ENCODE measurements at regions not wholly inside any gene's neighbourhood (a gene's known extent, or its start where the extent isn't known, plus 50 kb on each side); places are given as distances from the start of the nearest gene placed in this dataset.

DNA sequence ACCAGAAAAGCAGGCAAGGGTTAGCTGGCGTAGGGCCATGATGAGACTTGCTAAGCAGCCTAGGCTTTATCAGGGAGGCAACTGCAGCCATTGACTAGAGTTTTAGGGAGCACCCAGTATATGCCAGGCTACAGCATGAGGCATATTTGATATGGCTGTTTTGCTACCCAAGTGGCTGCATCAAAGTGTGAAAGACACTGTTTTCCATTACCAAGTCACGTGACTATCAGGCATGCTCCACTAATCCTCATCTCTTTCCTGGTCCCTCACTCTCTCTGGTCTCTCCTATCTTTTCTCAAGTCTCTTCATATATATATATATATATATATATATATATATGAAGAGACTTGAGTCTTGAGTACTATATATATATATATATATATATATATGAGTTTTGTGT lies 206.7 kb upstream of the POU3F1 start:
- Histone ChIP-seq H3K4me1 (ENCODE audit: insufficient read depth, insufficient read length) (no peaks in the 10 kb centered on the region), H3K36me3 (ENCODE audit: insufficient read depth, insufficient read length, low read length) (no peaks in the 10 kb centered on the region), H3K9me3 (ENCODE audit: insufficient read depth, low read length) (no peaks in the 10 kb centered on the region), H3K27me3 (ENCODE audit: insufficient read depth, insufficient read length) (peaks cover 3% of the 10 kb centered on the region), H3K4me3 (ENCODE audit: insufficient read length, low read depth) (no peak overlapping the region), H3K9ac (ENCODE audit: insufficient read length, low read depth) (no peak overlapping the region)
- no peak for DNase-seq (ENCODE audit: low read depth, low spot score)
- TF ChIP-seq SUZ12 (IDR thresholded peaks at IDR 0.05; ENCODE audit: extremely low read depth, insufficient read depth, insufficient read length): no peak
- TF ChIP-seq YY1 (IDR thresholded peaks at IDR 0.05; ENCODE audit: insufficient read depth, insufficient read length): no peak
- TF ChIP-seq ZNF274 (IDR thresholded peaks at IDR 0.05; ENCODE audit: low read depth, low read length): no peak

DNA sequence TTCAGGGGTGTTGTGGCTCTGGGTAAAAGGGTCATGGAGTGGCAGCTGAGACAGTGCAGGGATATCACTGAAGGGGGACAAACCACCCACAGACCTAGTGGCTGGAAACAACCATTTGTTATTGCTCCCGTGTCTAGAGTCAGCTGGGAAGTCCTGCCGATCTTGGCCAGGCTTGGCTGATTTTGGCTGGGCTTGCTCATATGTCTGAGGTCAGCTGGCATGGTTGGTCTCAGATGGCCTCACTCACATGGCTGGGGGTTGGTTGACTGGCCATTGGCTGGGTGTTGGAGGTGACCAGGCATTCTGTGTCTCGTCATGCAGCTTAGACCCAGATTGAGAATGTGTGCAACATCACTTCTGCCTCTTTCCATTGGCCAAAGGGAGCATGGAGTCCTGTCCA lies 203.8 kb upstream of the POU3F1 start:
- TF ChIP-seq ZNF274 (IDR thresholded peaks at IDR 0.05; ENCODE audit: low read depth, low read length): no peak
- TF ChIP-seq YY1 (IDR thresholded peaks at IDR 0.05; ENCODE audit: insufficient read depth, insufficient read length): no peak
- TF ChIP-seq SUZ12 (IDR thresholded peaks at IDR 0.05; ENCODE audit: extremely low read depth, insufficient read depth, insufficient read length): no peak
- H3K4me3 ChIP-seq (ENCODE audit: insufficient read length, low read depth): no peak overlapping the region
- peaks cover 3% of the 10 kb centered on the region for H3K27me3 ChIP-seq (ENCODE audit: insufficient read depth, insufficient read length)
- H3K4me1 ChIP-seq (ENCODE audit: insufficient read depth, insufficient read length): peaks cover 4% of the 10 kb centered on the region
- H3K9me3 ChIP-seq (ENCODE audit: insufficient read depth, low read length): no peaks in the 10 kb centered on the region
- no peaks in the 10 kb centered on the region for H3K36me3 ChIP-seq (ENCODE audit: insufficient read depth, insufficient read length, low read length)
- no peak overlapping the region for H3K9ac ChIP-seq (ENCODE audit: insufficient read length, low read depth)
- DNase-seq (ENCODE audit: low read depth, low spot score): no peak

DNA sequence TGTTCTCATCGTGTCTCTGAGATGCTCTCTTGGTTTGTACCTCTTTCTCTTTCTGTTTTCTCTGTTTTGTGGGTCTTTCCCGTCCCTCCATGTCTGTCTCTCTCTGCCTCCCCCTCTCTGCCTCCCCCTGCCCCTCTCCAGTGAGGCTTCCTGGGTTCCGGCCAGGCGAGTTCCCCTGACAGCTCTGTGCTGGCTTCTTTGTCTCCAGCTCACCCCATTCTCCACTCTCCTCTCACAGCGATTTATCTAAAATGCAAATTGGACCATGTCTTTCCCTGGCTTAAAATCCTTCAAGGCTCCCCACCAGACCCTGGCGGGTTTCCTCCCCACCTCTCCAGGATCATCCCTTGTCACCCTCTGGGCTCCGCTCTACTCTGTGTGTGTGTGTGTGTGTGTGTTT lies 202.4 kb upstream of the POU3F1 start:
- Histone ChIP-seq H3K9ac (ENCODE audit: insufficient read length, low read depth) (no peak overlapping the region), H3K36me3 (ENCODE audit: insufficient read depth, insufficient read length, low read length) (no peaks in the 10 kb centered on the region), H3K4me3 (ENCODE audit: insufficient read length, low read depth) (no peak overlapping the region), H3K9me3 (ENCODE audit: insufficient read depth, low read length) (no peaks in the 10 kb centered on the region), H3K4me1 (ENCODE audit: insufficient read depth, insufficient read length) (peaks cover 12% of the 10 kb centered on the region), H3K27me3 (ENCODE audit: insufficient read depth, insufficient read length) (peaks cover 3% of the 10 kb centered on the region)
- TF ChIP-seq ZNF274 (IDR thresholded peaks at IDR 0.05; ENCODE audit: low read depth, low read length): no peak
- TF ChIP-seq SUZ12 (IDR thresholded peaks at IDR 0.05; ENCODE audit: extremely low read depth, insufficient read depth, insufficient read length): no peak
- TF ChIP-seq YY1 (IDR thresholded peaks at IDR 0.05; ENCODE audit: insufficient read depth, insufficient read length): no peak
- DNase-seq (ENCODE audit: low read depth, low spot score): no peak

DNA sequence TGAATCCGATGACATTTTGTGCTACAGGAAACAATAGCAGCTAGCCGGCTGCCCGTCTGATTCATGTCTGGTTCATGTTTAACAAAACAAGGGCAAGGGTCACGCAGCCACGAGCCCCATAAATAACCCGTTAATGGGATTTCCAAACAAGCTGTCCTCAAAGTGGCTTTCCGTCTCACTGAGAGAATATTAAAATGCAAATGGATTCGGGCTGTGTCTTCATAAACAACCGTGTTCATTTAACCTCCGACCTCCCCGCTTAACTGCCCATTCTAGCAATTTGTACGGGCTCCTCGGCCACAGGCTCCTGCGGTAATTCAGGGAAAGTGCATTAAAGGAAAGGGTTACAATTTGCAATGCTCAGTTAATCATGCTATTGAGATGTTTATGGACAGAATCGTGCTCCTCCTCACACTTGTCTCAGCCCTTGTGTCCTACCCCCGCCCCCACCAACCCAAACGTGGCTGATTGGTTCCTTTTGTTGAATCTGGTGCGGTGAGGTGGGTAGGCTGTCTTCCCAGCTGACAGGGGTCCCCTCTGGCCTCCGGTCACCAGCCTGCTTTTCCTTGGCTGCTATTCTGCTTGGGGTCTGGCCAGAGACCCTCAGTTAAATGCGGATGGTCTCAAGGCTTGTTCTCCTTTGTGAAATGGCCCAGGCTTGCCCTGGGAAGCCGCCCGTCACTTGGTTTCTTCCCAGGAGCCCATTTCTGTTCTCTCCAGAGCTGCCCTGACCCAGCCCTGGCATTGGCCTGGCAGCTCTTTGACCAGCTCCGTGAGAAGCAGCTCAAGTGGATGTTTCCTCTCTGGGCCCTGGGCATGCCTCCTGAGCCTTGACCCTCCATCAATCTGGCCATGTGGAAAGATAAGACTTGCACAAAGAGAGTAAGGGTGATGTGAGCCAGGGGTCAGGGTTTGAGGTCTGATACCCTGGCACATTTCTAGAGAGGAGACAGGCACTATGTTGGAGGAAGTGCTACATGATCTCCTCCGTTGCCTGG lies 200.7 kb upstream of the POU3F1 start:
- no peak for TF ChIP-seq YY1 (IDR thresholded peaks at IDR 0.05; ENCODE audit: insufficient read depth, insufficient read length)
- TF ChIP-seq SUZ12 (IDR thresholded peaks at IDR 0.05; ENCODE audit: extremely low read depth, insufficient read depth, insufficient read length): no peak
- TF ChIP-seq ZNF274 (IDR thresholded peaks at IDR 0.05; ENCODE audit: low read depth, low read length): no peak
- H3K9me3 ChIP-seq (ENCODE audit: insufficient read depth, low read length): no peaks in the 10 kb centered on the region

DNA sequence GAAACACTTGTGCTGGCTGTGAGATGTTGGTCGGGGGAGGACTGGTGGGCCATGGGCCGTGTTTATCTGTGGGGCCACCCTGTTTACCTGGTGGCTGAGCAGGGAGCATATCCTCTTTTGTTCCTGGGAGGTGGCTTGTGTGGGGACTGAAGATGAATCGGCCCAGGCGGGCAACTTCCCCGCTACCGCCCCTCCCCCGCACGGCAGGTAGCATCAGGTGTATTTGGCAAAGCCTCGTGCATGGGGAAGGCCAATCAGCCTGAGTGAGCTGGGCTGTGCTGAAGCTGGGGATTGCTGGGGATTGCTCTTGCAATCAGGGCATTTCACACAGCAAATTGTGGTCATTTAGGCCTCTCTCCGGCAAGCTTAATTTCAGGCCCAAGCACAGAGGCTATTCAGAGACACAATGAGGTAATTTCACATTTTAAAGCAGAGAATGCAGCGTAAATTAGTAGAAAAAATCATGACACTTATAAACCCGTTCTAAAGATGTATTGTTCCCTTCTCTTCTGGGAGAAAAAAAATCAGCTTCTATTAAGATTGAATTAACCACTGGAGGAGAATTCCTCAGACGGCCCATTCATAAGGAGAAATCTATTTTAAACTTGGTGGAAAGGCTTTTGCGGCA lies 197.7 kb upstream of the POU3F1 start:
- Histone ChIP-seq H3K9ac (ENCODE audit: insufficient read length, low read depth) (no peak overlapping the region), H3K4me1 (ENCODE audit: insufficient read depth, insufficient read length) (peaks cover 29% of the 10 kb centered on the region), H3K27me3 (ENCODE audit: insufficient read depth, insufficient read length) (no peaks in the 10 kb centered on the region), H3K36me3 (ENCODE audit: insufficient read depth, insufficient read length, low read length) (no peaks in the 10 kb centered on the region), H3K4me3 (ENCODE audit: insufficient read length, low read depth) (no peak overlapping the region), H3K9me3 (ENCODE audit: insufficient read depth, low read length) (no peaks in the 10 kb centered on the region)
- DNase-seq (ENCODE audit: low read depth, low spot score): no peak
- TF ChIP-seq SUZ12 (IDR thresholded peaks at IDR 0.05; ENCODE audit: extremely low read depth, insufficient read depth, insufficient read length) (no peak), YY1 (IDR thresholded peaks at IDR 0.05; ENCODE audit: insufficient read depth, insufficient read length) (no peak), ZNF274 (IDR thresholded peaks at IDR 0.05; ENCODE audit: low read depth, low read length) (no peak)

More for the DNA sequence above, 200.7 kb upstream of the POU3F1 start:
- no peak overlapping the region for H3K9ac ChIP-seq (ENCODE audit: insufficient read length, low read depth)
- no peak for DNase-seq (ENCODE audit: low read depth, low spot score)
- peaks cover 3% of the 10 kb centered on the region for H3K27me3 ChIP-seq (ENCODE audit: insufficient read depth, insufficient read length)
- H3K4me3 ChIP-seq (ENCODE audit: insufficient read length, low read depth): no peak overlapping the region
- no peaks in the 10 kb centered on the region for H3K36me3 ChIP-seq (ENCODE audit: insufficient read depth, insufficient read length, low read length)
- H3K4me1 ChIP-seq (ENCODE audit: insufficient read depth, insufficient read length): peaks cover 25% of the 10 kb centered on the region

DNA sequence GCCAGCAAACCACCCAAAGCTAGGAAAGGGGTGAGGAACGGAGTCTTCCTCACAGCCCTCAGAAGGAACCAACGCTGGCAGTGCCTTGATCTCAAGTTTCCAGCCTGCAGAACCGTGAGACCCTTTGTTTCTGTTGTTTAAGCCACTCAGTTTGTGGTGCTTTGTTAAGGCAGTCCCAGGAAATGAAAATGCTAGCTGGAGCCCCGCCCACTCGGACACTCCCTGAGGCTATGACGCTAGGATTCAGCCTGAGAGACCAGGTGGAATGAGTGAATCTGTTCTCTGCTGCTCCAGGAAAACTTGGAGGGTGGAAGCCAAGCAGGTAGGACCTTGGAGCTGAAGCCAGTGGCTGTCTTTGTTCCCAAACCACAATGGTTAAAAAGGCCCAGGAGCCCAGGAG lies 196.5 kb upstream of the POU3F1 start:
- Histone ChIP-seq H3K4me1 (ENCODE audit: insufficient read depth, insufficient read length) (peaks cover 34% of the 10 kb centered on the region), H3K4me3 (ENCODE audit: insufficient read length, low read depth) (no peak overlapping the region), H3K27me3 (ENCODE audit: insufficient read depth, insufficient read length) (no peaks in the 10 kb centered on the region), H3K9ac (ENCODE audit: insufficient read length, low read depth) (peak overlapping the region; percentile 37), H3K36me3 (ENCODE audit: insufficient read depth, insufficient read length, low read length) (no peaks in the 10 kb centered on the region), H3K9me3 (ENCODE audit: insufficient read depth, low read length) (no peaks in the 10 kb centered on the region)
- DNase-seq (ENCODE audit: low read depth, low spot score): peak; percentile 27
- TF ChIP-seq YY1 (IDR thresholded peaks at IDR 0.05; ENCODE audit: insufficient read depth, insufficient read length) (no peak), ZNF274 (IDR thresholded peaks at IDR 0.05; ENCODE audit: low read depth, low read length) (no peak), SUZ12 (IDR thresholded peaks at IDR 0.05; ENCODE audit: extremely low read depth, insufficient read depth, insufficient read length) (no peak)

DNA sequence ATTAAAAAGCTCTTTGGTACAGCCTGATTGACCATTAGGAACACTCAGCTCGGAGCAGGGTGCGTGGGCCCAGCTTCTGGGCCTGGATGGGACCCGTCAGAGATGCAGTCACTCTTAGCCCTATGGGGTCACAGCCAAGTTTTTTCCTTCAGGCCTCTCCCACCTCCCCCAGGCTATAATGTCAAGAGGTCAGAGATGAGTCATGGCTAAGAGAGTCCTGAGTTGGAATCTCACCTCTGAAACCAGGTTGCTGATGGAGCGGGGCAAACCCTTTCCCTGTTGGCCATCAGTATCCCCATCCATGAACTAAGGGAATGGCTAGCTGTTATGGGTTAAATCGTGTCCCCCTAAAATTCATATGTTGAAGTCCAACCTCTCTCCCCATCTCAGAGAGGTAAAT lies 195.9 kb upstream of the POU3F1 start:
- no peak for TF ChIP-seq SUZ12 (IDR thresholded peaks at IDR 0.05; ENCODE audit: extremely low read depth, insufficient read depth, insufficient read length)
- TF ChIP-seq YY1 (IDR thresholded peaks at IDR 0.05; ENCODE audit: insufficient read depth, insufficient read length): no peak
- no peak for TF ChIP-seq ZNF274 (IDR thresholded peaks at IDR 0.05; ENCODE audit: low read depth, low read length)
- H3K4me3 ChIP-seq (ENCODE audit: insufficient read length, low read depth): no peak overlapping the region
- peaks cover 32% of the 10 kb centered on the region for H3K4me1 ChIP-seq (ENCODE audit: insufficient read depth, insufficient read length)
- H3K27me3 ChIP-seq (ENCODE audit: insufficient read depth, insufficient read length): no peaks in the 10 kb centered on the region
- no peaks in the 10 kb centered on the region for H3K9me3 ChIP-seq (ENCODE audit: insufficient read depth, low read length)
- no peaks in the 10 kb centered on the region for H3K36me3 ChIP-seq (ENCODE audit: insufficient read depth, insufficient read length, low read length)
- no peak overlapping the region for H3K9ac ChIP-seq (ENCODE audit: insufficient read length, low read depth)
- no peak for DNase-seq (ENCODE audit: low read depth, low spot score)
